ENCODE measurements at regions not wholly inside any gene's neighbourhood (a gene's known extent, or its start where the extent isn't known, plus 50 kb on each side); places are given as distances from the start of the nearest gene placed in this dataset.

DNA sequence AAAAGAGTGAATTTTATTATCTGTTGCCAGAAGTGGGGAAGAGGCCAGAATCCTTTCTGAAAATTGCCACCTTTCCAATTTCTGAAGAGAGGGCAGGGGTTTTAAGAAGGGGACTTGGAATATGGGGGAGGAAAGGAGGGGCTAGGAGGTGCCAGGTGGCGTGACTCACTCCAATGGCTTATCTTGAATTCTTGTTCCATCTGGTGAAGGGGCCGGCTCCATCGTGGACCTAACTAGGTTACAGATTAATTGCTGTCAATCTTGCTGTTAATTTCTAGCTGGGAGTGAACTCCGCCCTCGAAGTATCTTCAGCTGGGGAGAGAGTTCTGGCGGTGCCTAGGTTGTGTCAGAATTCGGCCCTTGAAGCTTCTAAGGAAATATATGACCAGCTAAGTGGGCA lies 138.7 kb downstream of the YTHDC2 start:
- no peak overlapping the region for H2AFZ ChIP-seq (ENCODE audit: low read length, unreplicated experiment)
- H3K4me3 ChIP-seq (ENCODE audit: low read depth, low read length), result no peak overlapping the region
- peaks cover 15% of the 10 kb centered on the region; the same call in 1 of the 2 replicates for H3K27me3 ChIP-seq (ENCODE audit: insufficient read depth, low read length)
- no peaks in the 10 kb centered on the region for H3K79me2 ChIP-seq (ENCODE audit: control insufficient read depth, insufficient read depth, low read length, unreplicated experiment)
- no peaks in the 10 kb centered on the region for H3K36me3 ChIP-seq (ENCODE audit: insufficient read depth, low read length)
- H3K4me1 ChIP-seq (ENCODE audit: control insufficient read depth, insufficient read depth, low read length, unreplicated experiment), result no peaks in the 10 kb centered on the region
- H3K27ac ChIP-seq (ENCODE audit: low read depth, low read length), result no peak overlapping the region

DNA sequence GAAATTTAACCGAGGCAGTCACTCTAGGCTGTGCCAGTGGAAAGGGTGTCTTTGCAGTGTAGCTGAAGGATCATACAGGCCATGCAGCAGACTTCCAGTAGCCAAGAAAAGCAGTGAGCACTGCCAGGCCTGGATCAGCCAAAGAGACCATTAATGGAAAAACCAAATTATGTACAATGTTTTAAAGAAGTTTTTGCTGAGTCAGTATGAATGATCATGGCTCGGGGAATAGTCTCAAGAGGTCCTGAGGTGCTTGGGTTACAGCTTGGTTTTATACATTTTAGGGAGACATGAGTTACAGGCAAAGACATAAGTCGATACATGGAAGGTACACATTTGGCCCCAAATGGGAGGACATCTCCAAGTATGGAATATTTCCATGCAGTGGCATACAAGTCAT lies 141.3 kb downstream of the YTHDC2 start:
- Histone ChIP-seq H3K79me2 (ENCODE audit: control insufficient read depth, insufficient read depth, low read length, unreplicated experiment) (no peaks in the 10 kb centered on the region), H3K4me1 (ENCODE audit: control insufficient read depth, insufficient read depth, low read length, unreplicated experiment) (no peaks in the 10 kb centered on the region), H3K36me3 (ENCODE audit: insufficient read depth, low read length) (no peaks in the 10 kb centered on the region), H3K27ac (ENCODE audit: low read depth, low read length) (no peak overlapping the region), H3K4me3 (ENCODE audit: low read depth, low read length) (no peak overlapping the region), H2AFZ (ENCODE audit: low read length, unreplicated experiment) (no peak overlapping the region), H3K27me3 (ENCODE audit: insufficient read depth, low read length) (peaks cover 26% of the 10 kb centered on the region)

DNA sequence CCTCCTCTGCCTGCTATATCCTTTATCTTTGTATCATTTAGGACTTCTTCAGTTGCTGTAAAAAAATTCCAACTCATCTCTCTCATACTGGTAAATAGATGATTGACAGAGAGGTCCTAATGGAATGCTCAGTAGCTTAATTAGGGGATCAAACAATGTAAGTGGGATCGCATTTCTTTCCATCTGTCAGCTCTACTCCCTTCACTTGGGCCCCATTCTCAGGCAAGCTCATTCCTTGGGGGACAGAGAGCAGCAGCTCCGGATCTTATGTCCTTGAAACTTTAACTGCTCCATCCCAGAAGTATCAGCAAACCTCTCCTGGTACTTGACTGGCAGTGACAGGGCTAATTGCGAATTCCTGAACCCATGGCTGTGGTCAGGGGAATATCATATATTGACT lies 146.7 kb downstream of the YTHDC2 start:
- Histone ChIP-seq H2AFZ (ENCODE audit: low read length, unreplicated experiment) (no peak overlapping the region), H3K4me3 (ENCODE audit: low read depth, low read length) (no peak overlapping the region), H3K4me1 (ENCODE audit: control insufficient read depth, insufficient read depth, low read length, unreplicated experiment) (no peaks in the 10 kb centered on the region), H3K79me2 (ENCODE audit: control insufficient read depth, insufficient read depth, low read length, unreplicated experiment) (no peaks in the 10 kb centered on the region), H3K27me3 (ENCODE audit: insufficient read depth, low read length) (peaks cover 58% of the 10 kb centered on the region), H3K27ac (ENCODE audit: low read depth, low read length) (no peak overlapping the region), H3K36me3 (ENCODE audit: insufficient read depth, low read length) (no peaks in the 10 kb centered on the region)

DNA sequence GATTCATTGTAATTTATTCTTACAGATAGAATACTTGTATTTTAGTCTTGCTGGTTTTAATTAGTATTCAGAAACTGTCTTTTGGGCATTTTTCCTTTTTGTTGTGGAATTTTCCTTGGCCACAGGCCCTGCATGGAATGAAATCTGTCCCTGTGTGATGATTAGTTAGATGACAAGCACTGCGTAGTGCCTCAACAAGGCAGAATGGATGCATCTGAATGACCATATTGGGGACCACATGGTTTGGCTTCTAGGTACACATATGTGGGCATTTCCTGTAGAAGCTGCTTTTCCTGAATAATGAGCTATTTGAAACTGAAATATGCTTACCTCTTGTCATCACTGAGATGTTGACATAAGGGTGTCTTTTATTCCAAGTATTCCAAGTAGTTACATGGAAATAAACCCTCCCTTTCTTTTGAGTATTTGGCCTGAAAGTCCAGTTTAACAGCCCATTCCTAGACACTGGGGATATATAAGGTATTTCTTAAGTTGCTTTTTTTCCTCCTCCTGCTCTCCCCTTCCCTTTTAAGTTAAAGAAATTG lies 147.3 kb downstream of the YTHDC2 start:
- Histone ChIP-seq H3K27me3 (ENCODE audit: insufficient read depth, low read length) (peaks cover 62% of the 10 kb centered on the region), H2AFZ (ENCODE audit: low read length, unreplicated experiment) (no peak overlapping the region), H3K4me3 (ENCODE audit: low read depth, low read length) (no peak overlapping the region), H3K4me1 (ENCODE audit: control insufficient read depth, insufficient read depth, low read length, unreplicated experiment) (no peaks in the 10 kb centered on the region), H3K79me2 (ENCODE audit: control insufficient read depth, insufficient read depth, low read length, unreplicated experiment) (no peaks in the 10 kb centered on the region), H3K27ac (ENCODE audit: low read depth, low read length) (no peak overlapping the region), H3K36me3 (ENCODE audit: insufficient read depth, low read length) (no peaks in the 10 kb centered on the region)

DNA sequence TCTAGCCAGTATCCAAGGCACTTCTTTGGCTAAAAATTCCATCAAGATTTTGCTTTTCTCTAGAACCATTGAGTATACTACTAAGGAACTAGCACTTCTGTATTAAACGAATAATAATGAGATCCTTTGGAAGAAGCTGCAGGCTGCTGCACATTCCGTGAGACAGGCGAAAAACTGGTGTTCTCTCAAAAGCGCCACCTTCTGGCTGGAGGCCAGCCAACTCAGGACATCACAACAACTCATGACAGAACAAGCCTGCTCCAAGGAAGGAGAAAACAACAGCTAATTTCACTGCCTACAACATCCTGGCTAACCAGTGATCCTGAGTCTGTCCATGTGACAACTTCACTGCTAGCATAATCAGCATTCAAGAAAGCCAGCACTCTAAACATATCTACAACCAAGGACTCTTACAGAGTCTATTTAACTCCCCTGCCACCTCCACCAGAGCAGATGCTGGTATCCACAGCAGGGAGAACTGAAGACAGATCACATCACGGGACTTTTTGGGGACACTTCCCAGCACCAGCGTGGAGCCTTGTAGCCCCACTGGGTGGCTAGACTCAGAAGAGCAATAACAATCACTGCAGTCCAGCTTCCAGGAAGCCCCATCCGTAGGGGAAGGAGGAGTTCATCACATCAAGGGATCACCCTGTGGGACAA lies 150.5 kb downstream of the YTHDC2 start:
- Histone ChIP-seq H3K27ac (ENCODE audit: low read depth, low read length) (no peak overlapping the region), H2AFZ (ENCODE audit: low read length, unreplicated experiment) (no peak overlapping the region), H3K36me3 (ENCODE audit: insufficient read depth, low read length) (no peaks in the 10 kb centered on the region), H3K4me1 (ENCODE audit: control insufficient read depth, insufficient read depth, low read length, unreplicated experiment) (no peaks in the 10 kb centered on the region), H3K79me2 (ENCODE audit: control insufficient read depth, insufficient read depth, low read length, unreplicated experiment) (no peaks in the 10 kb centered on the region), H3K4me3 (ENCODE audit: low read depth, low read length) (no peak overlapping the region), H3K27me3 (ENCODE audit: insufficient read depth, low read length) (peaks cover 59% of the 10 kb centered on the region)

DNA sequence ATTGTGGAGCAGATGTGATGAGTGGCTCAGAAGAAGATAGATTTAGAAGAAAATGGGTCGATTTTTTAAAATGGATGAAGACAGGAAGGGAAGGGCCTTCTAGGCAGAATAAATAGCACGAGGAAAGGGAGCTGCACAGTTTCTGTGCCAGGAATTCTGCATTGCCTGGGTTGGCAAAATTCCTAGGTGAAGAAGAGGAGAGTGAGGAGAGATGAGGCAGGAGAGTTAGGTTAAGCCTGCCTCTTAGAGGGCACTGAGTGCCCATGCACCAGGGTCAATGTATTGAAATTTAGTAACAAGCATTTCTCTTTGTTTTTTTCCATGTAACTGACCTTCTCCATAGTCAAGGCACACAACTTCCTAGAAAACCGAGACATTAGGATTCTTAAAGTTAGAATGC lies 159.5 kb downstream of the YTHDC2 start:
- H3K27ac ChIP-seq (ENCODE audit: low read depth, low read length), result no peak overlapping the region
- no peak overlapping the region for H2AFZ ChIP-seq (ENCODE audit: low read length, unreplicated experiment)
- H3K79me2 ChIP-seq (ENCODE audit: control insufficient read depth, insufficient read depth, low read length, unreplicated experiment), result no peaks in the 10 kb centered on the region
- no peaks in the 10 kb centered on the region for H3K4me1 ChIP-seq (ENCODE audit: control insufficient read depth, insufficient read depth, low read length, unreplicated experiment)
- peaks cover 8% of the 10 kb centered on the region for H3K27me3 ChIP-seq (ENCODE audit: insufficient read depth, low read length)
- H3K4me3 ChIP-seq (ENCODE audit: low read depth, low read length), result no peak overlapping the region
- no peaks in the 10 kb centered on the region for H3K36me3 ChIP-seq (ENCODE audit: insufficient read depth, low read length)

DNA sequence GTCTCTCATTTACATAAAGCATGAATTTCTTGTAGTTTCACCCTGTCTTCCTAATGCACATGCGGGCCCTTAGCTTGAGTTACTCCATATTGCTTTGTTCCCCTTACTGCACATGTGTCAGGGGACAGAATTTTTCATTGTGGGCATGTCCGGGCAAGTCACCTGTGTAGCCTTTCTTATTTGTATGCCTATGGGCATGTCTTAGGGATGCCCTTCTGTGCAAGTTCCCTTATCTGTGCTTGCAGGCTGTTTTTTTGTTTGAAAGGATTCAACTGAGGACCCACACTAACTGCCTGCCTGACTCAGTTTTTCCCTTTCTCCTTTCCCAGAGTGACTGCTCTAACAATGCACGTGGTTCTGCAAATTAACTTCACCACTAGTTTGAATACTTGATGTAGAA lies 161.7 kb downstream of the YTHDC2 start:
- Histone ChIP-seq H3K79me2 (ENCODE audit: control insufficient read depth, insufficient read depth, low read length, unreplicated experiment) (no peaks in the 10 kb centered on the region), H3K4me1 (ENCODE audit: control insufficient read depth, insufficient read depth, low read length, unreplicated experiment) (no peaks in the 10 kb centered on the region), H3K27me3 (ENCODE audit: insufficient read depth, low read length) (peaks cover 6% of the 10 kb centered on the region; the same call in 1 of the 2 replicates), H3K27ac (ENCODE audit: low read depth, low read length) (no peak overlapping the region), H2AFZ (ENCODE audit: low read length, unreplicated experiment) (no peak overlapping the region), H3K36me3 (ENCODE audit: insufficient read depth, low read length) (no peaks in the 10 kb centered on the region), H3K4me3 (ENCODE audit: low read depth, low read length) (no peak overlapping the region)

DNA sequence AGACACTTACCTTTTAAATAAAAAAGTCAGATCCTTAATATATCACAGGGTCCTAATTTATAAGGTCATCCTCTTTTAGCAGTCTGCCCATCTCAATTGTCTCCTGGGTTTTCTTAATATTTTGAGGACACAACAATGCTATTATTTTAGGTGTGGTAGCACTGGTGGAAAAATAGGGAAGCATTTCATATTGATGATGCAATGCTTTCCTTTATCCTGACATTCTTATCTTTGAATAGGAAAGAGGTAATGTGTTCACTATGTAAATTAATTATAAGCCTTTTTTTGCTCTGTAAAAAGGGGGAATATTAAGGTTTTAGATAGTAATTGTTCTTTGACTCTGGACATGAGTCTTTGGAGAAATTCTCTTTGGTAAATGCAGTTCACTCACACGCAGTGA lies 164.7 kb downstream of the YTHDC2 start:
- H2AFZ ChIP-seq (ENCODE audit: low read length, unreplicated experiment), result no peak overlapping the region
- no peak overlapping the region for H3K27ac ChIP-seq (ENCODE audit: low read depth, low read length)
- H3K36me3 ChIP-seq (ENCODE audit: insufficient read depth, low read length), result no peaks in the 10 kb centered on the region
- no peak overlapping the region for H3K4me3 ChIP-seq (ENCODE audit: low read depth, low read length)
- H3K79me2 ChIP-seq (ENCODE audit: control insufficient read depth, insufficient read depth, low read length, unreplicated experiment), result no peaks in the 10 kb centered on the region
- H3K4me1 ChIP-seq (ENCODE audit: control insufficient read depth, insufficient read depth, low read length, unreplicated experiment), result no peaks in the 10 kb centered on the region
- H3K27me3 ChIP-seq (ENCODE audit: insufficient read depth, low read length), result peaks cover under 1% of the 10 kb centered on the region; the same call in 1 of the 2 replicates

DNA sequence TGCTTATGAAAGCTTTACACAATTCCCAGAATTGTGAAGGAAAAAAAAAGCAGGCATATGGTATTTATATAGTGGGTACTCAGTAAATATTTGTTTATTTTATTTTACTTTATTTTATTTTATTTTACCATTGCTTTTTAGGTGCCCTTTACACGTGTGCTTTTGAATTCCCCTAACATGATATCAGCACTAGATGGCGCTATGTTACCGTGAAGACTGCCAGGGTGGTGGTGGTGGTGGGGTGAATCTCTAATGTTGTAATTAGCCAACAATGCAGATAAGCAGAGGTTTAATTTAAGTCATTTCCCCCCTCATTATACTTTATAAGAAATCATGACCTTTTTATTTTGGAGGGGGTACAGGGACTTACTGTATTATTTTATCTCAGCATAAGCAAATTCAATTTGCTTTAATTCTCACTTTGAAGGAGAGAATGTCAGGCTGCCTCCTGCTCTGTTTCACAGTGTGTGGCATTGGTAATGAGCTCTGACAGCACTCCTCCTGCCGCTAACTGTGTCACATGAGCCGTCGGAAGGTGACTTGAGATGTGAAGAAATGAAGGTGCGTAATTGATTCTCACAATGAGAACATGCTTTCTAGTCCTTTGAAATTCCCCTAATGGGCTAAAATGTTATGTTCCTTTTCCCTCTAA lies 165.6 kb downstream of the YTHDC2 start:
- H3K79me2 ChIP-seq (ENCODE audit: control insufficient read depth, insufficient read depth, low read length, unreplicated experiment), result no peaks in the 10 kb centered on the region
- no peaks in the 10 kb centered on the region for H3K27me3 ChIP-seq (ENCODE audit: insufficient read depth, low read length)
- no peaks in the 10 kb centered on the region for H3K36me3 ChIP-seq (ENCODE audit: insufficient read depth, low read length)
- H3K4me1 ChIP-seq (ENCODE audit: control insufficient read depth, insufficient read depth, low read length, unreplicated experiment), result no peaks in the 10 kb centered on the region
- H3K27ac ChIP-seq (ENCODE audit: low read depth, low read length), result no peak overlapping the region
- no peak overlapping the region for H2AFZ ChIP-seq (ENCODE audit: low read length, unreplicated experiment)
- no peak overlapping the region for H3K4me3 ChIP-seq (ENCODE audit: low read depth, low read length)

DNA sequence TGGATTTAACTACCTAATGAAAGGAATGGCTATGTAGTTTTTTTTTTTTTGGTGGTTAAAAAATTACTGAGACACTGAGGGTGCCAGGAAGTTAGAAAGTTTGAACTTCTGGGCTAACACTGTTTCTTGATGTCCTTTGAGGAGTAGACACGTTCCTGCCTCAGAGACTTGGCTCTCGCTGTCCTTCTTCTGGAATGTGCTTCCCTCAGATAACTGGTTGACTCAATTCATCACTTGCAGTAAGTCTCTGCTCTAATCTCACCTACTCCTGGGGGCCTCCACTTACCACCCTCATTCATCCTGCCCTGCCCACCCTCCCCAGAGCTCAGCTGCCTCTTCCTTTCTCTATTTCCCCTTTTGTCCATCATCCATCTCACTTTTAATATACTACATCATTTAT lies 167.0 kb downstream of the YTHDC2 start:
- Histone ChIP-seq H3K27me3 (ENCODE audit: insufficient read depth, low read length) (peaks cover 10% of the 10 kb centered on the region), H2AFZ (ENCODE audit: low read length, unreplicated experiment) (no peak overlapping the region), H3K27ac (ENCODE audit: low read depth, low read length) (no peak overlapping the region), H3K4me3 (ENCODE audit: low read depth, low read length) (no peak overlapping the region), H3K79me2 (ENCODE audit: control insufficient read depth, insufficient read depth, low read length, unreplicated experiment) (no peaks in the 10 kb centered on the region), H3K36me3 (ENCODE audit: insufficient read depth, low read length) (no peaks in the 10 kb centered on the region), H3K4me1 (ENCODE audit: control insufficient read depth, insufficient read depth, low read length, unreplicated experiment) (no peaks in the 10 kb centered on the region)
